C4-2B (cell line): ENCODE measurements at regions not wholly inside any gene's neighbourhood (a gene's known extent, or its start where the extent isn't known, plus 50 kb on each side); places are given as distances from the start of the nearest gene placed in this dataset.
"Not testable (repeated sequence)": the region's sequence is repeated elsewhere in the genome, so short reads cannot be mapped to it uniquely, and the experiment has no call there.

Experiments used
- H3K27ac ChIP-seq: fragments of 450-650 bp; 2 replicates; pipeline ENCODE4 v1.5.1; 2017
- ZFX ChIP-seq: fragments of 450-650 bp; IDR thresholded peaks from 2 replicates; pipeline ENCODE4 v1.6.1; 2017
- TF ChIP-seq, protein P1 (sequence below): fragments of 450-650 bp; conservative IDR thresholded peaks from 2 replicates; pipeline ENCODE4 v1.5.1; 2017; ENCODE audit warnings: mild to moderate bottlenecking

- TF ChIP-seq, protein P1, sequence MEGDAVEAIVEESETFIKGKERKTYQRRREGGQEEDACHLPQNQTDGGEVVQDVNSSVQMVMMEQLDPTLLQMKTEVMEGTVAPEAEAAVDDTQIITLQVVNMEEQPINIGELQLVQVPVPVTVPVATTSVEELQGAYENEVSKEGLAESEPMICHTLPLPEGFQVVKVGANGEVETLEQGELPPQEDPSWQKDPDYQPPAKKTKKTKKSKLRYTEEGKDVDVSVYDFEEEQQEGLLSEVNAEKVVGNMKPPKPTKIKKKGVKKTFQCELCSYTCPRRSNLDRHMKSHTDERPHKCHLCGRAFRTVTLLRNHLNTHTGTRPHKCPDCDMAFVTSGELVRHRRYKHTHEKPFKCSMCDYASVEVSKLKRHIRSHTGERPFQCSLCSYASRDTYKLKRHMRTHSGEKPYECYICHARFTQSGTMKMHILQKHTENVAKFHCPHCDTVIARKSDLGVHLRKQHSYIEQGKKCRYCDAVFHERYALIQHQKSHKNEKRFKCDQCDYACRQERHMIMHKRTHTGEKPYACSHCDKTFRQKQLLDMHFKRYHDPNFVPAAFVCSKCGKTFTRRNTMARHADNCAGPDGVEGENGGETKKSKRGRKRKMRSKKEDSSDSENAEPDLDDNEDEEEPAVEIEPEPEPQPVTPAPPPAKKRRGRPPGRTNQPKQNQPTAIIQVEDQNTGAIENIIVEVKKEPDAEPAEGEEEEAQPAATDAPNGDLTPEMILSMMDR: no peak
- no peak for TF ChIP-seq ZFX
Measured at GRCh38 chr1:157270705-157271274, 132.6 kb upstream of the ETV3 start.

GRCh38 chr1:157269656-157270375, 131.6 kb upstream of the ETV3 start:
- H3K27ac ChIP-seq: no peak overlapping the region
- no peak for TF ChIP-seq ZFX
- TF ChIP-seq, protein P1: no peak

More at GRCh38 chr1:157270705-157271274, 132.6 kb upstream of the ETV3 start:
- H3K27ac ChIP-seq: no peak overlapping the region

- TF ChIP-seq, protein P1: no peak
- no peak for TF ChIP-seq ZFX
- H3K27ac ChIP-seq: no peak overlapping the region
Measured at GRCh38 chr1:157262891-157263290, 124.7 kb upstream of the ETV3 start.

DNA sequence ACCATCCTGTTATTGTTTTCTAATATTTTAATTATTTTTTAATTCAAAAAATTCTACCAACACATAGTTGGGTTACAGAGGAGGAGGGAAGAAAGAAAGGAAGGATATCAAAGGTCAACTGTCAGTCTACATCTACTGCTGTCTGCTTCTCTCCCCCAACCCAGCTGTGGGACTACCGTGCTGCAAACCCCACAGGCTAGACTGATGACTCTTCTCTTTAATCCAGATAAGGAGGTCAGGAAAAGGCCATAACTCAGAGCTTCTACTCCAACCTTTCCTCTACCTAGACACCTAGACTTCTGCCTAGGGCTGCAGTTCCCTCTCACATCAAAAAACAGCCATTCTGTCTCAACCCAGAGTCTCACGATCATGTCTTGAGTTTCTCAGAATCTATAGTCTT, 124.2 kb upstream of the ETV3 start:
- H3K27ac ChIP-seq: no peak overlapping the region
- TF ChIP-seq ZFX: no peak
- TF ChIP-seq, protein P1: no peak

- H3K27ac ChIP-seq: not testable (repeated sequence)
Measured at GRCh38 chr1:157255891-157256290, 117.7 kb upstream of the ETV3 start.

DNA sequence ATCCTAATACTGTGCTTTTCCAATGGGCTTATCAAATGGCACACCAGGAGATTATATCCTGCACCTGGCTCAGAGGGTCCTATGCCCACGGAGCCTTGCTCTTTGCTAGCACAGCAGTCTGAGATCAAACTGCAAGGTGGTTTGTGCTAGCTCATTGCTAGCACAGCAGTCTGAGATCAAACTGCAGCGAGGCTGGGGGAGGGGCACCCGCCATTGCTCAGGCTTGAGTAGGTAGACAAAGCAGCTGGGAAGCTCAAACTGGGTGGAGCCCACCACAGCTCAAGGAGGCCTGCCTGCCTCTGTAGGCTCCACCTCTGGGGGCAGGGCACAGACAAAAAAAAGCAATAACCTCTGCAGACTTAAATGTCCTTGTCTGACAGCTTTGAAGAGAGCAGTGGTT, 116.0 kb upstream of the ETV3 start:
- not testable (repeated sequence) for H3K27ac ChIP-seq

- H3K27ac ChIP-seq: no peak overlapping the region
- TF ChIP-seq, protein P1: no peak
- TF ChIP-seq ZFX: no peak
Measured at GRCh38 chr1:157252473-157252872, 114.3 kb upstream of the ETV3 start.

GRCh38 chr1:157249739-157250138, 111.5 kb upstream of the ETV3 start:
- TF ChIP-seq, protein P1: no peak
- TF ChIP-seq ZFX: no peak
- H3K27ac ChIP-seq: no peak overlapping the region
